Activated CD4-positive, alpha-beta T cell treated with anti-CD3 and anti-CD28 coated beads for 36 hours (primary cell): ENCODE measurements at regions not wholly inside any gene's neighbourhood (a gene's known extent, or its start where the extent isn't known, plus 50 kb on each side); places are given as distances from the start of the nearest gene placed in this dataset.

Source experiments
- ATAC-seq: fragments of 200-7000 bp; cut with Tn5 transposase; one replicate; pipeline ENCODE4 v1.10.0; 2021; ENCODE audit warnings: mild to moderate bottlenecking, moderate library complexity
- CTCF ChIA-PET: fragments of 350-600 bp; sonication (Branson Sonifier 250); formaldehyde crosslinking; loops from one replicate; lab custom pipeline; 2021; ENCODE audit warnings: antibody characterized with exemption; lab: Charles Lee
- POLR2A ChIA-PET: fragments of 350-600 bp; sonication (Branson Sonifier 250); formaldehyde crosslinking; loops from one replicate; lab custom pipeline; 2021; ENCODE audit warnings: antibody characterized with exemption, inconsistent platforms; lab: Charles Lee
- DNase-seq: peaks from one replicate; pipeline ENCODE4 v3.0.0-alpha.2; 2020
- H3K27ac Mint-ChIP-seq: one replicate; pipeline ENCODE4 v1.8.0; 2021; ENCODE audit warnings: mixed read lengths
- H3K27me3 Mint-ChIP-seq: one replicate; pipeline ENCODE4 v1.8.0; 2021; ENCODE audit warnings: mixed read lengths
- H3K36me3 Mint-ChIP-seq: one replicate; pipeline ENCODE4 v1.8.0; 2021; ENCODE audit warnings: low read depth, mixed read lengths
- H3K4me1 Mint-ChIP-seq: one replicate; pipeline ENCODE4 v1.8.0; 2021; ENCODE audit warnings: mixed read lengths
- H3K4me3 Mint-ChIP-seq: one replicate; pipeline ENCODE4 v1.8.0; 2021; ENCODE audit warnings: mild to moderate bottlenecking, moderate library complexity, mixed read lengths
- H3K9me3 Mint-ChIP-seq: one replicate; pipeline ENCODE4 v1.8.0; 2021; ENCODE audit warnings: low read depth, mixed read lengths
- intact Hi-C, 2 experiments: fragments of 100-400 bp; cut with DNase I in 1 of 2; cut with micrococcal nuclease in 1 of 2; formaldehyde crosslinking; loops; one replicate each; pipeline versions ENCODE4 v1.14.2 to v1.15.1; 2022 to 2024; cut with DNase I, micrococcal nuclease

- H3K27me3 Mint-ChIP-seq, result no peaks in the 10 kb centered on the region
- H3K4me3 Mint-ChIP-seq, result no peak overlapping the region
- no peaks in the 10 kb centered on the region for H3K4me1 Mint-ChIP-seq
- intact Hi-C loops, result no loop called here
- no peaks in the 10 kb centered on the region for H3K36me3 Mint-ChIP-seq
- H3K9me3 Mint-ChIP-seq, result peaks cover 14% of the 10 kb centered on the region
- POLR2A ChIA-PET, result no interaction called here
- ATAC-seq (no peak), DNase-seq (no peak)
- CTCF ChIA-PET, result no interaction called here
- H3K27ac Mint-ChIP-seq, result no peak overlapping the region
Observed at GRCh38 chr4:95660719-95661118, 111.9 kb upstream of the UNC5C start.

GRCh38 chr4:95651891-95652290 lies 103.1 kb upstream of the UNC5C start:
- Mint-ChIP-seq H3K4me3 (no peak overlapping the region), H3K27ac (no peak overlapping the region), H3K27me3 (no peaks in the 10 kb centered on the region), H3K36me3 (no peaks in the 10 kb centered on the region), H3K9me3 (peaks cover 9% of the 10 kb centered on the region), H3K4me1 (no peaks in the 10 kb centered on the region)
- ATAC-seq, result no peak
- DNase-seq, result no peak
- intact Hi-C loops, result no loop called here
- POLR2A ChIA-PET, result no interaction called here
- CTCF ChIA-PET, result no interaction called here

- CTCF ChIA-PET, result interaction anchor here (0.5 kb wide), 1 partner anchor 199 kb away, joined by 3 read pairs; no protein-coding TSS in a partner anchor
- POLR2A ChIA-PET, result no interaction called here
- intact Hi-C loops, result no loop called here
- Mint-ChIP-seq H3K36me3 (no peaks in the 10 kb centered on the region), H3K27ac (no peak overlapping the region), H3K4me3 (no peak overlapping the region), H3K4me1 (no peaks in the 10 kb centered on the region), H3K27me3 (no peaks in the 10 kb centered on the region), H3K9me3 (no peaks in the 10 kb centered on the region)
- ATAC-seq (no peak), DNase-seq (no peak)
Observed at GRCh38 chr4:95644417-95644816, 95.6 kb upstream of the UNC5C start.

- intact Hi-C loops, result no loop called here
- Mint-ChIP-seq H3K27me3 (no peaks in the 10 kb centered on the region), H3K4me3 (no peak overlapping the region), H3K36me3 (no peaks in the 10 kb centered on the region), H3K27ac (no peak overlapping the region), H3K9me3 (no peaks in the 10 kb centered on the region), H3K4me1 (no peaks in the 10 kb centered on the region)
- ATAC-seq, result no peak
- POLR2A ChIA-PET, result no interaction called here
- no peak for DNase-seq
- CTCF ChIA-PET, result no interaction called here
Observed at GRCh38 chr4:95643627-95644026, 94.9 kb upstream of the UNC5C start.

GRCh38 chr4:95641571-95641970 lies 92.8 kb upstream of the UNC5C start:
- Mint-ChIP-seq H3K9me3 (no peaks in the 10 kb centered on the region), H3K27me3 (no peaks in the 10 kb centered on the region), H3K27ac (no peak overlapping the region), H3K4me3 (no peak overlapping the region), H3K36me3 (no peaks in the 10 kb centered on the region), H3K4me1 (no peaks in the 10 kb centered on the region)
- POLR2A ChIA-PET, result no interaction called here
- no peak for ATAC-seq
- DNase-seq, result no peak
- intact Hi-C loops, result no loop called here
- CTCF ChIA-PET, result no interaction called here

- Mint-ChIP-seq H3K4me1 (no peaks in the 10 kb centered on the region), H3K27ac (no peak overlapping the region), H3K4me3 (no peak overlapping the region), H3K9me3 (no peaks in the 10 kb centered on the region), H3K27me3 (no peaks in the 10 kb centered on the region), H3K36me3 (no peaks in the 10 kb centered on the region)
- CTCF ChIA-PET, result no interaction called here
- intact Hi-C loops, result no loop called here
- no peak for DNase-seq
- POLR2A ChIA-PET, result no interaction called here
- no peak for ATAC-seq
Observed at GRCh38 chr4:95640311-95640710, 91.5 kb upstream of the UNC5C start.

- ChIA-PET POLR2A (no interaction called here), CTCF (no interaction called here)
- Mint-ChIP-seq H3K27ac (no peak overlapping the region), H3K4me1 (no peaks in the 10 kb centered on the region), H3K4me3 (no peak overlapping the region), H3K27me3 (no peaks in the 10 kb centered on the region), H3K36me3 (no peaks in the 10 kb centered on the region), H3K9me3 (no peaks in the 10 kb centered on the region)
- intact Hi-C loops, result no loop called here
- DNase-seq (no peak), ATAC-seq (peak; percentile 36)
Observed at GRCh38 chr4:95638920-95639501, 90.2 kb upstream of the UNC5C start.

GRCh38 chr4:95637043-95637600 lies 88.3 kb upstream of the UNC5C start:
- Mint-ChIP-seq H3K27me3 (no peaks in the 10 kb centered on the region), H3K27ac (no peak overlapping the region), H3K4me1 (no peaks in the 10 kb centered on the region), H3K4me3 (no peak overlapping the region), H3K9me3 (no peaks in the 10 kb centered on the region), H3K36me3 (no peaks in the 10 kb centered on the region)
- ChIA-PET POLR2A (no interaction called here), CTCF (interaction anchor here (1.2 kb wide), 1 partner anchor 481 kb away, joined by 4 read pairs; no protein-coding TSS in a partner anchor)
- intact Hi-C loops, result no loop called here
- ATAC-seq (no peak), DNase-seq (no peak)

GRCh38 chr4:95636061-95636460 lies 87.3 kb upstream of the UNC5C start:
- CTCF ChIA-PET, result no interaction called here
- POLR2A ChIA-PET, result no interaction called here
- Mint-ChIP-seq H3K4me3 (no peak overlapping the region), H3K36me3 (no peaks in the 10 kb centered on the region), H3K27ac (no peak overlapping the region), H3K9me3 (no peaks in the 10 kb centered on the region), H3K4me1 (no peaks in the 10 kb centered on the region), H3K27me3 (no peaks in the 10 kb centered on the region)
- no peak for ATAC-seq
- intact Hi-C loops, result no loop called here
- DNase-seq, result no peak

GRCh38 chr4:95627709-95628108 lies 78.9 kb upstream of the UNC5C start:
- Mint-ChIP-seq H3K27ac (no peak overlapping the region), H3K4me3 (no peak overlapping the region), H3K36me3 (no peaks in the 10 kb centered on the region), H3K9me3 (no peaks in the 10 kb centered on the region), H3K4me1 (no peaks in the 10 kb centered on the region), H3K27me3 (no peaks in the 10 kb centered on the region)
- ChIA-PET CTCF (no interaction called here), POLR2A (no interaction called here)
- no peak for DNase-seq
- intact Hi-C loops, result no loop called here
- ATAC-seq, result no peak

GRCh38 chr4:95627024-95627605 lies 78.3 kb upstream of the UNC5C start:
- no peak overlapping the region for H3K27ac Mint-ChIP-seq
- no peaks in the 10 kb centered on the region for H3K27me3 Mint-ChIP-seq
- CTCF ChIA-PET, result no interaction called here
- intact Hi-C loops, result no loop called here
- no peaks in the 10 kb centered on the region for H3K4me1 Mint-ChIP-seq
- no peaks in the 10 kb centered on the region for H3K36me3 Mint-ChIP-seq
- POLR2A ChIA-PET, result no interaction called here
- no peak for DNase-seq
- H3K4me3 Mint-ChIP-seq, result no peak overlapping the region
- no peaks in the 10 kb centered on the region for H3K9me3 Mint-ChIP-seq
- ATAC-seq, result no peak

GRCh38 chr4:95625020-95625419 lies 76.2 kb upstream of the UNC5C start:
- intact Hi-C loops, result no loop called here
- Mint-ChIP-seq H3K27ac (no peak overlapping the region), H3K4me3 (no peak overlapping the region), H3K4me1 (no peaks in the 10 kb centered on the region), H3K27me3 (no peaks in the 10 kb centered on the region), H3K9me3 (no peaks in the 10 kb centered on the region), H3K36me3 (no peaks in the 10 kb centered on the region)
- no peak for DNase-seq
- ChIA-PET CTCF (no interaction called here), POLR2A (no interaction called here)
- ATAC-seq, result no peak
